SU-DHL-6 (cell line): ENCODE measurements at regions not wholly inside any gene's neighbourhood (a gene's known extent, or its start where the extent isn't known, plus 50 kb on each side); places are given as distances from the start of the nearest gene placed in this dataset.

Source experiments
- H2AFZ ChIP-seq: fragments of 200-600 bp; sonication (generic); 2 replicates; pipeline ENCODE4 v1.6.1; 2014; ENCODE audit warnings: low read depth, mild to moderate bottlenecking, moderate library complexity, mixed read lengths, antibody characterized with exemption, low read length; ENCODE audit not compliant: severe bottlenecking
- H3F3A ChIP-seq: fragments of 200-600 bp; shearing (Covaris generic); 2 replicates; pipeline ENCODE4 v1.6.0; 2016; ENCODE audit warnings: antibody characterized with exemption, mild to moderate bottlenecking; ENCODE audit not compliant: insufficient read depth
- H3K27ac ChIP-seq: fragments of 200-600 bp; sonication (generic); 2 replicates; pipeline ENCODE4 v1.5.1; 2016; ENCODE audit warnings: low read depth, mild to moderate bottlenecking, low read length, moderate library complexity, mixed read lengths
- H3K27me3 ChIP-seq: fragments of 200-600 bp; sonication (generic), shearing (Covaris generic); 2 replicates; pipeline ENCODE4 v1.6.0; 2014; ENCODE audit warnings: mild to moderate bottlenecking, low read length
- H3K36me3 ChIP-seq: fragments of 200-600 bp; sonication (generic); 2 replicates; pipeline ENCODE4 v1.6.1; 2014; ENCODE audit warnings: mild to moderate bottlenecking, low read length, mixed read lengths
- H3K4me2 ChIP-seq: fragments of 300-600, 200-600 bp; shearing (Covaris generic), sonication (generic); 2 replicates; pipeline ENCODE4 v1.6.0; 2014; ENCODE audit warnings: low read length, low read depth, mild to moderate bottlenecking; ENCODE audit not compliant: poor library complexity, severe bottlenecking
- H3K4me3 ChIP-seq: fragments of 200-600 bp; sonication (generic); 2 replicates; pipeline ENCODE4 v1.5.1; 2014; ENCODE audit warnings: antibody characterized with exemption, low read length, mild to moderate bottlenecking, mixed read lengths; ENCODE audit not compliant: insufficient read depth, poor library complexity, severe bottlenecking
- H3K79me2 ChIP-seq: fragments of 200-600 bp; sonication (generic); 2 replicates; pipeline ENCODE4 v1.6.1; 2014; ENCODE audit warnings: mild to moderate bottlenecking, low read length, moderate library complexity; ENCODE audit not compliant: insufficient read depth
- H3K9ac ChIP-seq: fragments of 200-600 bp; sonication (generic); 2 replicates; pipeline ENCODE4 v1.7.0; 2014; ENCODE audit warnings: mild to moderate bottlenecking, low read length
- H3K9me2 ChIP-seq: fragments of 200-600 bp; sonication (generic); replicated peaks from 2 replicates; pipeline ENCODE4 v1.6.1; 2014; ENCODE audit warnings: low read length; ENCODE audit not compliant: insufficient read depth
- H3K9me3 ChIP-seq: fragments of 200-600 bp; sonication (generic); 2 replicates; pipeline ENCODE4 v1.6.1; 2014; ENCODE audit warnings: low read length, mixed read lengths; ENCODE audit not compliant: insufficient read depth
- H4K20me1 ChIP-seq: fragments of 200-600 bp; sonication (generic); 2 replicates; pipeline ENCODE4 v1.6.1; 2014; ENCODE audit warnings: low read depth, mild to moderate bottlenecking, antibody characterized with exemption, low read length, moderate library complexity, mixed read lengths
- EZH2phosphoT487 ChIP-seq: fragments of 200-600 bp; sonication (generic), shearing (Covaris generic); conservative IDR thresholded peaks from 2 replicates; pipeline ENCODE4 v1.6.1; 2018; ENCODE audit warnings: mild to moderate bottlenecking, antibody characterized with exemption, low read length, moderate library complexity, mixed read lengths
- TF ChIP-seq, protein P1 (sequence below): fragments of 200-600 bp; sonication (generic); IDR thresholded peaks from one replicate; pipeline ENCODE4 v1.5.1; 2017; ENCODE audit warnings: antibody characterized with exemption, mild to moderate bottlenecking, low read length, moderate library complexity; ENCODE audit not compliant: insufficient read depth, poor library complexity, severe bottlenecking

DNA sequence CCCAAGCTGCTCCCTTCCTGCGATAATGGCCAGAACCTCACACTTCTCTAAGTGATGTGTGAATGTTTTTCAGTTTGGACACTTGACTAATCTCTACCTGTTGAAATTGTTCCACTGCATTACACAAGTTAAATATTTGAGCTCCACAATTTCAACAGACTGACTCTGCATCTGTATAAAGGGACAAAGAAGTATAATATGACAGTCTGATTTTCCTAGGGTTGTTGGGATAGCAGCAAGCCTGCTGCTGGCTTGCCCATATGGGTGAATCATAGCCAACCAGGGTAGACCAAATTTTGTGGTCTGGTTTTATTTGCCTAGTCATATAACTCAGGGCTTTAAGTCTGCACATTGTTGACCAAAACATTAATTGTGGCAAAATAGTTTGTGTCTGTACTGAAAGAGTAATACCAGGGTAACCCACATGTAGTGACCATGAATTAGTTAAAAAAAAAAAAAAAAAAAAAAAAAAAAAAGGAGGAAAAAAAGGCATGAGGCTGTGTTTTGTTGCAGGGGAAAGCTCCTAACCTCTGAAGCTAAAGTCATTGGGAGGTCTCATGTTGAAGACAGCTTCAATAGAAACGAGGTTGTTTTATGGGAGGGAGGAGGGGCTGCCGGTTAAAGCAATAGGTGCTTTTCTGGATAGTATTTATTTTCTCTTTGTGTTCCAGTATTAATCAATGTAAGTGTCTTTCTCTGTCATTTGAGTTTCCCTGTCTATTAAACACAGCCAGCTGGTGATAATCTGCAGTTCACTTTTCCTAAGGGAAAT, 534.2 kb downstream of the RAB28 start:
- Histone ChIP-seq H3K9ac (no peak overlapping the region), H3K27ac (no peak overlapping the region)

DNA sequence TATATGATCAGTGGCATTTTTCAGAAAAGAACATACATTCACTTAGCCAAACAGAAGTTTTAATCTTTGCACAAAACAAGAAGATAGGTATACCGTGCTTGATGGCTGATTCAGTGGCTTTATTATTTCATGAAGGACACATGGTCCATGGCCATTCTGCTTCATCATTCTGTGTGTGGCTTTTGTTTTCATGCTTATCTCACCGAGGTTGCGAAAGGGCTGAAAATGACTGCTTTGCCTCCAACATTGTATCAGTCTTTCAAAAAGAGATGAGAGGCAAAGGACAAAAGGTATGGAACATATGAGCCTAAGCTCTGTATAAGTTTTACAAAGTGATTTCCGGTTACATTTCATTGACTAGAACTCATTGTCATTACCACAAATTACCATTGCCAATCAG, 541.1 kb downstream of the RAB28 start:
- H3K9me3 ChIP-seq: no peaks in the 10 kb centered on the region
- H3K4me2 ChIP-seq: no peak overlapping the region
- H4K20me1 ChIP-seq: no peaks in the 10 kb centered on the region
- H2AFZ ChIP-seq: no peak overlapping the region
- H3K9me2 ChIP-seq: no peaks in the 10 kb centered on the region
- no peaks in the 10 kb centered on the region for H3K36me3 ChIP-seq
- TF ChIP-seq, protein P1, sequence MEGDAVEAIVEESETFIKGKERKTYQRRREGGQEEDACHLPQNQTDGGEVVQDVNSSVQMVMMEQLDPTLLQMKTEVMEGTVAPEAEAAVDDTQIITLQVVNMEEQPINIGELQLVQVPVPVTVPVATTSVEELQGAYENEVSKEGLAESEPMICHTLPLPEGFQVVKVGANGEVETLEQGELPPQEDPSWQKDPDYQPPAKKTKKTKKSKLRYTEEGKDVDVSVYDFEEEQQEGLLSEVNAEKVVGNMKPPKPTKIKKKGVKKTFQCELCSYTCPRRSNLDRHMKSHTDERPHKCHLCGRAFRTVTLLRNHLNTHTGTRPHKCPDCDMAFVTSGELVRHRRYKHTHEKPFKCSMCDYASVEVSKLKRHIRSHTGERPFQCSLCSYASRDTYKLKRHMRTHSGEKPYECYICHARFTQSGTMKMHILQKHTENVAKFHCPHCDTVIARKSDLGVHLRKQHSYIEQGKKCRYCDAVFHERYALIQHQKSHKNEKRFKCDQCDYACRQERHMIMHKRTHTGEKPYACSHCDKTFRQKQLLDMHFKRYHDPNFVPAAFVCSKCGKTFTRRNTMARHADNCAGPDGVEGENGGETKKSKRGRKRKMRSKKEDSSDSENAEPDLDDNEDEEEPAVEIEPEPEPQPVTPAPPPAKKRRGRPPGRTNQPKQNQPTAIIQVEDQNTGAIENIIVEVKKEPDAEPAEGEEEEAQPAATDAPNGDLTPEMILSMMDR: no peak
- TF ChIP-seq EZH2phosphoT487: no peak
- no peaks in the 10 kb centered on the region for H3K27me3 ChIP-seq
- no peak overlapping the region for H3K9ac ChIP-seq
- no peak overlapping the region for H3K4me3 ChIP-seq
- H3F3A ChIP-seq: no peaks in the 10 kb centered on the region
- no peak overlapping the region for H3K27ac ChIP-seq
- no peaks in the 10 kb centered on the region for H3K79me2 ChIP-seq

More for the DNA sequence above, 534.2 kb downstream of the RAB28 start:
- no peaks in the 10 kb centered on the region for H3K9me2 ChIP-seq
- H3K79me2 ChIP-seq: no peaks in the 10 kb centered on the region
- TF ChIP-seq, protein P1: no peak
- TF ChIP-seq EZH2phosphoT487: no peak
- no peaks in the 10 kb centered on the region for H3K27me3 ChIP-seq
- no peaks in the 10 kb centered on the region for H3F3A ChIP-seq
- H3K4me3 ChIP-seq: no peak overlapping the region
- H2AFZ ChIP-seq: no peak overlapping the region
- H3K4me2 ChIP-seq: no peak overlapping the region
- H3K36me3 ChIP-seq: no peaks in the 10 kb centered on the region
- no peaks in the 10 kb centered on the region for H3K9me3 ChIP-seq
- H4K20me1 ChIP-seq: no peaks in the 10 kb centered on the region; the same call in 1 of the 2 replicates

DNA sequence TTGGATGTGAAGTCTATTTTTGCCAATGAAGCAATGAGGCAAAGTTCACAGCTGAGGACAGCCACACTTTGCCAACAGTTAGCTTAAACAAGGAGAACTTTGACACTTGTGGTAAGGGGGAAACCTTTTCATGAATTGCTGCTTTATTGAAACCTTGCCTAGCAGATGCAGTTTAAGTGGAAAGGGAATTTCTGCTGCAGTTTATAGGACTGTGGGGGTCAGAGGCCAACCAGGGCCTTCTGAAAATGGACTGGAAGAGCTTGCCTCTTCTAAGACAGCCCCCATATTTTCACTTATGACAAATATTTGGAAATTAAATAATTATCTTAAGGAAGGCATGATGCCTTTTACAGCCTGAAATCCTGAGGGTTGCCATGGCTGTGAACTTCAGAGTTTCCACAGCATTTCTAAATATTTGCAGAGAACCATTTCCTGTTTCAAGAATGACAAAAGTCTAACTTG, 550.3 kb downstream of the RAB28 start:
- no peak for TF ChIP-seq EZH2phosphoT487
- TF ChIP-seq, protein P1: no peak
- Histone ChIP-seq H3K9me2 (no peaks in the 10 kb centered on the region), H3K27ac (no peak overlapping the region), H3K36me3 (no peaks in the 10 kb centered on the region), H3K4me2 (no peak overlapping the region), H2AFZ (no peak overlapping the region), H3K27me3 (no peaks in the 10 kb centered on the region), H3K9me3 (no peaks in the 10 kb centered on the region), H3F3A (no peaks in the 10 kb centered on the region), H3K4me3 (no peak overlapping the region), H3K79me2 (no peaks in the 10 kb centered on the region), H4K20me1 (no peaks in the 10 kb centered on the region), H3K9ac (no peak overlapping the region)
